NCI-H1417 (cell line): ENCODE measurements at regions not wholly inside any gene's neighbourhood (a gene's known extent, or its start where the extent isn't known, plus 50 kb on each side); places are given as distances from the start of the nearest gene placed in this dataset.
A peak's percentile ranks its signal among the peaks of the same experiment; 100 is the strongest.

Experiments
- DNase-seq, 3 experiments: peaks; one replicate each; lab custom pipeline; 2025; lab: John Stamatoyannopoulos, UW

GRCh38 chr6:68391953-68392352 is 243.1 kb upstream of the ADGRB3 start:
- DNase-seq, result no peak

GRCh38 chr6:68372991-68373390 is 262.1 kb upstream of the ADGRB3 start:
- DNase-seq, result no peak

GRCh38 chr6:68368845-68369244 is 266.2 kb upstream of the ADGRB3 start:
- DNase-seq, result no peak

- DNase-seq, result no peak
Measured at GRCh38 chr6:68364271-68364805, 270.7 kb upstream of the ADGRB3 start.

- DNase-seq, result peak; percentile 46 to 87 (median 66)
Measured at GRCh38 chr6:68343901-68344300, 291.2 kb upstream of the ADGRB3 start.

GRCh38 chr6:68342286-68342685 is 292.8 kb upstream of the ADGRB3 start:
- no peak for DNase-seq

GRCh38 chr6:68339488-68340131 is 295.5 kb upstream of the ADGRB3 start:
- peak in 1 of 3 experiments; percentile 49 for DNase-seq

GRCh38 chr6:68333442-68333841 is 301.6 kb upstream of the ADGRB3 start:
- peak in 1 of 3 experiments; percentile 49 for DNase-seq

GRCh38 chr6:68328156-68328555 is 306.9 kb upstream of the ADGRB3 start:
- no peak for DNase-seq

GRCh38 chr6:68326762-68327161 is 308.3 kb upstream of the ADGRB3 start:
- no peak for DNase-seq

- DNase-seq, result no peak
Measured at GRCh38 chr6:68317366-68317765, 317.7 kb upstream of the ADGRB3 start.

- DNase-seq, result peak in 1 of 3 experiments; percentile 30
Measured at GRCh38 chr6:68313911-68314310, 321.2 kb upstream of the ADGRB3 start.

- DNase-seq, result no peak
Measured at GRCh38 chr6:68307301-68307700, 327.8 kb upstream of the ADGRB3 start.

- no peak for DNase-seq
Measured at GRCh38 chr6:68296126-68296525, 339.0 kb upstream of the ADGRB3 start.

- DNase-seq, result no peak
Measured at GRCh38 chr6:68282646-68283045, 352.4 kb upstream of the ADGRB3 start.

GRCh38 chr6:68279793-68280557 is 355.1 kb upstream of the ADGRB3 start:
- DNase-seq, result no peak

- DNase-seq, result no peak
Measured at GRCh38 chr6:68273297-68273696, 361.8 kb upstream of the ADGRB3 start.

- DNase-seq, result no peak
Measured at GRCh38 chr6:68256391-68256790, 378.7 kb upstream of the ADGRB3 start.

- no peak for DNase-seq
Measured at GRCh38 chr6:68252632-68253031, 382.4 kb upstream of the ADGRB3 start.

GRCh38 chr6:68247782-68248181 is 387.3 kb upstream of the ADGRB3 start:
- no peak for DNase-seq

- no peak for DNase-seq
Measured at GRCh38 chr6:68240726-68241125, 394.4 kb upstream of the ADGRB3 start.

GRCh38 chr6:68239034-68239433 is 396.0 kb upstream of the ADGRB3 start:
- no peak for DNase-seq

- DNase-seq, result no peak
Measured at GRCh38 chr6:68238097-68238601, 396.9 kb upstream of the ADGRB3 start.
